HepG2 (cell line): ENCODE measurements at regions not wholly inside any gene's neighbourhood (a gene's known extent, or its start where the extent isn't known, plus 50 kb on each side); places are given as distances from the start of the nearest gene placed in this dataset.

Experiments used
- ATAC-seq: fragments of 200-7000 bp; cut with Tn5 transposase; 3 replicates; pipeline ENCODE4 v1.9.1; 2020; ENCODE audit warnings: mild to moderate bottlenecking, moderate library complexity
- BruUV-seq: library from RNA; stranded (reverse); fragments of 400-500 nt; replicated peaks from 2 replicates; lab custom pipeline; 2021; lab: Mats Ljungman, UMichigan
- CTCF ChIA-PET: fragments of 300-600 bp; formaldehyde crosslinking; extraction: SDS; loops from one replicate; lab custom pipeline; 2021; ENCODE audit warnings: low total read pairs, inconsistent platforms, low intra/inter-chr PET ratio; lab: Yijun Ruan, JAX
- POLR2A ChIA-PET: fragments of 350-600 bp; sonication (Branson Sonifier 250); formaldehyde crosslinking; loops from one replicate; lab custom pipeline; 2020; ENCODE audit warnings: antibody characterized with exemption, inconsistent platforms; lab: Yijun Ruan, JAX
- DNase-seq: peaks from one replicate; pipeline ENCODE4 v3.0.0-alpha.2; 2015; ENCODE audit warnings: low spot score
- FAIRE-seq: peaks from 3 replicates; lab custom pipeline; 2011; peaks lifted over from hg19 to GRCh38; lab: Jason Lieb, UNC
- H2AFZ ChIP-seq: one replicate; pipeline ENCODE4 v1.6.1; 2011; ENCODE audit warnings: low read length, inconsistent platforms
- H3K27ac ChIP-seq: fragments of 300-600 bp; 3 replicates; pipeline ENCODE4 v1.8.0; 2011; ENCODE audit warnings: mixed run types, mild to moderate bottlenecking, mixed read lengths, low read length, inconsistent platforms; ENCODE audit not compliant: insufficient read depth; ENCODE audit errors: extremely low read length
- H3K27me3 ChIP-seq, 2 experiments: fragments of 200-600 bp in 1 of 2; 2 replicates in 1 of 2; 3 replicates in 1 of 2; pipeline versions ENCODE4 v1.6.0 to v1.8.0; 2011; ENCODE audit warnings: low read length in 2 of 2, mild to moderate bottlenecking in 2 of 2, moderate library complexity in 2 of 2, inconsistent platforms in 1 of 2; ENCODE audit not compliant: insufficient read depth in 2 of 2, control insufficient read depth in 1 of 2
- H3K36me3 ChIP-seq, 2 experiments: fragments of 200-600 bp in 1 of 2; replicated peaks in 1 of 2; 2 replicates in 1 of 2; 3 replicates in 1 of 2; pipeline versions ENCODE4 v1.5.1 to v1.8.0; 2011; ENCODE audit warnings: low read length in 2 of 2, inconsistent platforms in 1 of 2; ENCODE audit not compliant: insufficient read depth in 2 of 2, control insufficient read depth in 1 of 2
- H3K4me1 ChIP-seq: 2 replicates; pipeline ENCODE4 v1.5.1; 2012; ENCODE audit warnings: low read length, inconsistent platforms; ENCODE audit not compliant: insufficient read depth
- H3K4me2 ChIP-seq: 2 replicates; pipeline ENCODE4 v1.6.0; 2011; ENCODE audit warnings: low read depth, low read length, inconsistent platforms
- H3K4me3 ChIP-seq, 3 experiments: fragments of 200-600 bp in 1 of 3; sonication (generic), shearing (Covaris generic) in 1 of 3; replicated peaks in 1 of 3; 2 replicates each; pipeline ENCODE4 v1.5.1; 2011 to 2016; ENCODE audit warnings: low read length in 3 of 3, inconsistent platforms in 2 of 3, low read depth in 2 of 3, mild to moderate bottlenecking in 2 of 3, control low read depth in 1 of 3, mixed read lengths in 1 of 3; ENCODE audit not compliant: insufficient read depth in 1 of 3
- H3K79me2 ChIP-seq: one replicate; pipeline ENCODE4 v1.6.1; 2011; ENCODE audit warnings: low read length, inconsistent platforms; ENCODE audit not compliant: insufficient read depth
- H3K9ac ChIP-seq: 2 replicates; pipeline ENCODE4 v1.6.0; 2011; ENCODE audit warnings: mild to moderate bottlenecking, low read depth, low read length, inconsistent platforms; ENCODE audit not compliant: insufficient read depth
- H3K9me3 ChIP-seq: 2 replicates; pipeline ENCODE4 v1.5.1; 2012; ENCODE audit warnings: mild to moderate bottlenecking, low read length
- H4K20me1 ChIP-seq: 2 replicates; pipeline ENCODE4 v1.6.0; 2011; ENCODE audit warnings: inconsistent platforms, mild to moderate bottlenecking, low read length, moderate library complexity; ENCODE audit not compliant: insufficient read depth
- AKAP8 ChIP-seq: sonication (generic); formaldehyde crosslinking; IDR thresholded peaks from 2 replicates; pipeline ENCODE4 v1.5.1; 2020; ENCODE audit warnings: mild to moderate bottlenecking, missing genetic modification reagents
- HES4 ChIP-seq: sonication (generic); formaldehyde crosslinking; IDR thresholded peaks from 2 replicates; pipeline ENCODE4 v1.9.0; 2021; ENCODE audit warnings: mild to moderate bottlenecking, missing genetic modification reagents, borderline replicate concordance
- MEIS2 ChIP-seq: sonication (generic); formaldehyde crosslinking; IDR thresholded peaks from 2 replicates; pipeline ENCODE4 v1.9.0; 2021; ENCODE audit warnings: mild to moderate bottlenecking, missing genetic modification reagents
- NCOA5 ChIP-seq: sonication (generic); formaldehyde crosslinking; IDR thresholded peaks from 2 replicates; pipeline ENCODE4 v1.4.0; 2020; ENCODE audit warnings: missing genetic modification reagents
- NR1H2 ChIP-seq: sonication (generic); formaldehyde crosslinking; IDR thresholded peaks from 2 replicates; pipeline ENCODE4 v1.8.1; 2022; ENCODE audit warnings: low read depth, missing genetic modification reagents, borderline replicate concordance
- PRDM4 ChIP-seq: sonication (generic); formaldehyde crosslinking; IDR thresholded peaks from 2 replicates; pipeline ENCODE4 v1.9.0; 2021; ENCODE audit warnings: missing genetic modification reagents, borderline replicate concordance
- SALL1 ChIP-seq: sonication (generic); formaldehyde crosslinking; IDR thresholded peaks from 2 replicates; pipeline ENCODE4 v1.8.0; 2022; ENCODE audit warnings: mild to moderate bottlenecking, missing genetic modification reagents
- THAP7 ChIP-seq: sonication (generic); formaldehyde crosslinking; IDR thresholded peaks from 2 replicates; pipeline ENCODE4 v1.8.1; 2023; ENCODE audit warnings: mild to moderate bottlenecking, missing genetic modification reagents
- USF2 ChIP-seq, 2 experiments: sonication (generic) in 1 of 2; formaldehyde crosslinking in 1 of 2; IDR thresholded peaks; 2 replicates each; pipeline versions ENCODE4 v1.5.1 to v1.6.1; 2011 to 2020; ENCODE audit warnings: borderline replicate concordance in 1 of 2, low read depth in 1 of 2, low read length in 1 of 2, mild to moderate bottlenecking in 1 of 2, missing genetic modification reagents in 1 of 2, moderate library complexity in 1 of 2
- ZBTB34 ChIP-seq: sonication (generic); formaldehyde crosslinking; IDR thresholded peaks from 2 replicates; pipeline ENCODE4 v1.8.0; 2022; ENCODE audit warnings: mild to moderate bottlenecking, missing genetic modification reagents
- ZFP36L1 ChIP-seq: sonication (generic); formaldehyde crosslinking; IDR thresholded peaks from 2 replicates; pipeline ENCODE4 v1.8.0; 2022; ENCODE audit warnings: mild to moderate bottlenecking, missing genetic modification reagents, moderate library complexity
- ZNF138 ChIP-seq: sonication (generic); formaldehyde crosslinking; IDR thresholded peaks from 2 replicates; pipeline ENCODE4 v1.5.0; 2020; ENCODE audit warnings: mild to moderate bottlenecking, low read depth, missing genetic modification reagents
- ZNF235 ChIP-seq: sonication (generic); formaldehyde crosslinking; IDR thresholded peaks from 2 replicates; pipeline ENCODE4 v1.8.1; 2023; ENCODE audit warnings: mild to moderate bottlenecking, missing genetic modification reagents, borderline replicate concordance
- ZNF598 ChIP-seq: sonication (generic); formaldehyde crosslinking; IDR thresholded peaks from 2 replicates; pipeline ENCODE4 v1.5.1; 2020; ENCODE audit warnings: mild to moderate bottlenecking, missing genetic modification reagents, borderline replicate concordance
- WGBS: methylation state at CpG from one replicate; pipeline ENCODE4 v1.1.6; 2017; ENCODE audit warnings: low lambda C conversion rate; 5-methylcytosine and 5-hydroxymethylcytosine counted together
- in situ Hi-C: cut with HindIII; loops from 2 replicates; pipeline ENCODE4 v1.10.0; 2017; ENCODE audit warnings: low pct_unique_long_range_greater_than_20kb; ENCODE audit not compliant: extremely low pct_ligation_motif_present
- intact Hi-C: fragments of 100-400 bp; cut with micrococcal nuclease; formaldehyde crosslinking; loops from one replicate; pipeline ENCODE4 v1.10.0; 2022; ENCODE audit not compliant: unreplicated experiment

- TF ChIP-seq USF2 (IDR thresholded peaks at IDR 0.05; ENCODE audit: low read depth, low read length) (no peak), USF2 (CRISPR knock-in tag; IDR thresholded peaks at IDR 0.05; ENCODE audit: borderline replicate concordance) (no peak), AKAP8 (CRISPR knock-in tag) (no peak), MEIS2 (CRISPR knock-in tag) (no peak)
Measured at GRCh38 chr5:113871972-113872371, 358.5 kb downstream of the YTHDC2 start (continued).

- no peak overlapping the region for H3K4me2 ChIP-seq
- no peaks in the 10 kb centered on the region for H4K20me1 ChIP-seq
- ATAC-seq (no peak), DNase-seq (no peak), FAIRE-seq (no peak)
- no TSS peak for BruUV-seq
- no peaks in the 10 kb centered on the region for H3K79me2 ChIP-seq
- H3K36me3 ChIP-seq = no peaks in the 10 kb centered on the region
- ChIA-PET CTCF (no interaction called here), POLR2A (no interaction called here)
- no peaks in the 10 kb centered on the region for H3K4me1 ChIP-seq
- H2AFZ ChIP-seq = no peak overlapping the region
- in situ Hi-C loops = no loop called here
- no peak overlapping the region for H3K4me3 ChIP-seq
- no peaks in the 10 kb centered on the region for H3K27me3 ChIP-seq
- intact Hi-C loops = no loop called here
- no peak overlapping the region for H3K9ac ChIP-seq
- 0% methylated on average over 2 of the region's 2 CpGs for WGBS
- TF ChIP-seq ZNF138 (CRISPR knock-in tag) (no peak), ZBTB34 (CRISPR knock-in tag) (no peak), ZNF598 (CRISPR knock-in tag) (no peak), THAP7 (CRISPR knock-in tag) (no peak), NCOA5 (no peak), ZNF235 (CRISPR knock-in tag) (no peak), ZFP36L1 (CRISPR knock-in tag) (no peak), NR1H2 (CRISPR knock-in tag) (no peak), HES4 (CRISPR knock-in tag) (no peak), SALL1 (CRISPR knock-in tag) (no peak), PRDM4 (CRISPR knock-in tag) (no peak)
- TF ChIP-seq, all 625 proteins: peak for 0
- Histone ChIP-seq H3K27ac (no peak overlapping the region), H3K9me3 (peaks cover 5% of the 10 kb centered on the region; the same call in 1 of the 2 replicates)
Measured at GRCh38 chr5:113875096-113875495, 361.6 kb downstream of the YTHDC2 start.
